HEK293T (cell line): ENCODE measurements at regions not wholly inside any gene's neighbourhood (a gene's known extent, or its start where the extent isn't known, plus 50 kb on each side); places are given as distances from the start of the nearest gene placed in this dataset.
A peak's percentile ranks its signal among the peaks of the same experiment; 100 is the strongest.

Experiments used
- CTCF ChIA-PET: fragments of 350-600 bp; formaldehyde crosslinking; extraction: SDS; loops from one replicate; lab custom pipeline; 2021; ENCODE audit warnings: antibody characterized with exemption, inconsistent platforms; lab: Yijun Ruan, JAX
- POLR2A ChIA-PET: fragments of 350-600 bp; formaldehyde crosslinking; extraction: SDS; loops from one replicate; lab custom pipeline; 2020; ENCODE audit warnings: antibody characterized with exemption, inconsistent platforms; lab: Yijun Ruan, JAX
- DNase-seq: peaks from one replicate; pipeline ENCODE4 v3.0.0; 2012; ENCODE audit warnings: mixed read lengths; ENCODE audit errors: extremely low spot score
- ARNT ChIP-seq: fragments of 450-650 bp; IDR thresholded peaks from 2 replicates; pipeline ENCODE4 v1.6.1; 2017; ENCODE audit warnings: mild to moderate bottlenecking
- BHLHE40 ChIP-seq: fragments of 450-650 bp; IDR thresholded peaks from 2 replicates; pipeline ENCODE4 v1.6.1; 2016; ENCODE audit warnings: mild to moderate bottlenecking, moderate library complexity, borderline replicate concordance
- CTBP1 ChIP-seq: fragments of 450-650 bp; IDR thresholded peaks from 2 replicates; pipeline ENCODE4 v1.6.1; 2016; ENCODE audit warnings: borderline replicate concordance
- ELF4 ChIP-seq: fragments of 450-650 bp; IDR thresholded peaks from 2 replicates; pipeline ENCODE4 v1.6.1; 2017; ENCODE audit warnings: antibody characterized with exemption
- FOXA1 ChIP-seq: fragments of 450-650 bp; IDR thresholded peaks from 2 replicates; pipeline ENCODE4 v1.6.1; 2016; ENCODE audit warnings: mild to moderate bottlenecking
- FOXK2 ChIP-seq: fragments of 450-650 bp; IDR thresholded peaks from 2 replicates; pipeline ENCODE4 v1.6.1; 2016; ENCODE audit warnings: mild to moderate bottlenecking
- FOXM1 ChIP-seq: fragments of 450-650 bp; IDR thresholded peaks from 2 replicates; pipeline ENCODE4 v1.6.1; 2017; ENCODE audit warnings: mild to moderate bottlenecking, borderline replicate concordance
- HDGF ChIP-seq: fragments of 450-650 bp; IDR thresholded peaks from 2 replicates; pipeline ENCODE4 v1.6.1; 2017; ENCODE audit warnings: antibody characterized with exemption, borderline replicate concordance
- L3MBTL2 ChIP-seq: fragments of 450-650 bp; conservative IDR thresholded peaks from 2 replicates; pipeline ENCODE4 v1.6.1; 2016; ENCODE audit warnings: mild to moderate bottlenecking
- LEF1 ChIP-seq: fragments of 450-650 bp; IDR thresholded peaks from 2 replicates; pipeline ENCODE4 v1.6.1; 2017; ENCODE audit warnings: mild to moderate bottlenecking, borderline replicate concordance
- NFRKB ChIP-seq: fragments of 450-650 bp; IDR thresholded peaks from 2 replicates; pipeline ENCODE4 v1.6.1; 2016; ENCODE audit warnings: mild to moderate bottlenecking, moderate library complexity
- SP1 ChIP-seq: fragments of 450-650 bp; IDR thresholded peaks from 2 replicates; pipeline ENCODE4 v1.6.1; 2017
- SUZ12 ChIP-seq: fragments of 450-650 bp; IDR thresholded peaks from 2 replicates; pipeline ENCODE4 v1.6.1; 2016; ENCODE audit warnings: mild to moderate bottlenecking
- TARDBP ChIP-seq: fragments of 450-650 bp; IDR thresholded peaks from 2 replicates; pipeline ENCODE4 v1.6.1; 2016
- ZNF384 ChIP-seq: fragments of 450-650 bp; IDR thresholded peaks from 2 replicates; pipeline ENCODE4 v1.6.1; 2016
- TF ChIP-seq, protein P1 (sequence below): fragments of 450-650 bp; IDR thresholded peaks from 2 replicates; pipeline ENCODE4 v1.6.1; 2016

GRCh38 chr1:212231372-212231771 is 53.8 kb upstream of the PPP2R5A start:
- DNase-seq: no peak
- TF ChIP-seq SUZ12 (no peak), NFRKB (no peak), ELF4 (no peak), ZNF384 (no peak), TARDBP (no peak)
- CTCF ChIA-PET: no interaction called here
- POLR2A ChIA-PET: no interaction called here

DNA sequence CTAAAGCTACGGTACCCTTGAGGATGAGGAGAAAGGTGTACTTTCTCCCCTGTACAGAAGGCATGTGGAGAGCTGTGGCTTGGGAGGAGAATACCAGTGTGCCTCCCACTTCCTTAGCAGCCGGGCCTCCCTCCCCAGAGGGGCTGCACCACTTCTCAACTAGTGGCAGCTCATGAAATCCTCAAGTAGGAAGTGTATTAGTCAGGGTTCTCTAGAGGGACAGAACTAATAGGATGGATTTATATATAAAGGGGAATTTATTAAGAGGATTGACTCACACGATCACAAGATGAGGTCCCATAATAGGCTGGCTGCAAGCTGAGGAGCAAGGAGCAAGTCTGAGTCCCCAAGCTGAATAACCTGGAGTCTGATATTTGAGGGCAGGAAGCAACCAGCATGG is 53.1 kb upstream of the PPP2R5A start:
- ChIA-PET CTCF (no interaction called here), POLR2A (no interaction called here)
- no peak for DNase-seq
- TF ChIP-seq BHLHE40 (no peak), FOXK2 (no peak), FOXM1 (no peak), L3MBTL2 (no peak), NFRKB (no peak), SUZ12 (no peak), HDGF (no peak), ELF4 (no peak), ZNF384 (no peak), SP1 (no peak), FOXA1 (no peak), LEF1 (no peak), CTBP1 (no peak), TARDBP (no peak), ARNT (no peak)
- TF ChIP-seq, protein P1, sequence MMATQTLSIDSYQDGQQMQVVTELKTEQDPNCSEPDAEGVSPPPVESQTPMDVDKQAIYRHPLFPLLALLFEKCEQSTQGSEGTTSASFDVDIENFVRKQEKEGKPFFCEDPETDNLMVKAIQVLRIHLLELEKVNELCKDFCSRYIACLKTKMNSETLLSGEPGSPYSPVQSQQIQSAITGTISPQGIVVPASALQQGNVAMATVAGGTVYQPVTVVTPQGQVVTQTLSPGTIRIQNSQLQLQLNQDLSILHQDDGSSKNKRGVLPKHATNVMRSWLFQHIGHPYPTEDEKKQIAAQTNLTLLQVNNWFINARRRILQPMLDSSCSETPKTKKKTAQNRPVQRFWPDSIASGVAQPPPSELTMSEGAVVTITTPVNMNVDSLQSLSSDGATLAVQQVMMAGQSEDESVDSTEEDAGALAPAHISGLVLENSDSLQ: no peak

- POLR2A ChIA-PET: no interaction called here
- TF ChIP-seq FOXK2 (no peak), TARDBP (no peak), ARNT (no peak), FOXM1 (no peak)
- CTCF ChIA-PET: no interaction called here
- no peak for DNase-seq
Observed at GRCh38 chr1:212233321-212233720, 51.9 kb upstream of the PPP2R5A start.

DNA sequence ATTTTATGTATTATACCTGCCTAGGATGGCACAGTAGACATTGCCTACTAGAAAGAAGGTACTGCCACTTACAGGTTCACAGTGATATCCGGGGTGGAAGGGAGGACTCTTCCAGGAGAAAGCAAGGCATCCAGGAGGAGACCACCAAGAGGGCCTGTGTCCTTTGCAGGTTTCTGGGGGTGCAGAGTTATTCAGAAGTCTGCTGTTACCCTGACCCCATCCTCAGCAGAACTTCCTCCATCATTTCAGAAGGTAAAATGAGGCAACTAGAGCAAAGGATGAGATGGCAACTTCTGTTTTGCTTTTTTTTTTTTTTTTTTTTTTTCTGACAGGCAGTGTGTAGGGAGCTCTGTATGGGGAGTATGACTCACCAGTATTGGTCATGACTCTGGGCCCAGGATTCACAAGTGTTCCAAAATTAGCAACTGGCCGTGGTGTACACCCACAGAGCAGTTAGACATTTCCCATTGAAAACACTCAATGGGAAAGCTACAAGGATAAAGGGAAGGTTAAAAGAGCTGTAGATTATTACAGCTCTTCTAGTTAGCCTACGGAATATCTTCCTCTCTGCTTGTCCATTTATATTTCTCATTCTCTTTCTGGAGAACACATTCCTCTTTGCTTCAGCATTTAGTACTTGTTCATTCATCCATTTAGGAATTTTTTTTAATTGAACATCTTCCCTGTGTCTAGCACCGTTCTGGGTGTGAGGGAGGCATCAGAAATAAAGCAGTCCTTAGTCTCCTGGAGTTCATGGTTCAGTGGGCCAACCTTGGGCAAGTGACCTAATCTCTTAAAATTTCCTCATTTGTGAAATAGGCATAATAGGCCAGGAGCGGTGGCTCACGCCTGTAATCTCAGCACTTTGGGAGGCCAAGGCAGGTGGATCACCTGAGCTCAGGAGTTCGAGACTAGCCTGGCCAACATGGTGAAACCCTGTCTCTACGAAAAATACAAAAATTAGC is 50.5 kb upstream of the PPP2R5A start:
- DNase-seq: peak; percentile 28
- POLR2A ChIA-PET: no interaction called here
- TF ChIP-seq ELF4 (no peak), BHLHE40 (no peak), SP1 (no peak), ZNF384 (peak; percentile 78), HDGF (no peak)
- CTCF ChIA-PET: no interaction called here
